ENCODE measurements at regions not wholly inside any gene's neighbourhood (a gene's known extent, or its start where the extent isn't known, plus 50 kb on each side); places are given as distances from the start of the nearest gene placed in this dataset.

DNA sequence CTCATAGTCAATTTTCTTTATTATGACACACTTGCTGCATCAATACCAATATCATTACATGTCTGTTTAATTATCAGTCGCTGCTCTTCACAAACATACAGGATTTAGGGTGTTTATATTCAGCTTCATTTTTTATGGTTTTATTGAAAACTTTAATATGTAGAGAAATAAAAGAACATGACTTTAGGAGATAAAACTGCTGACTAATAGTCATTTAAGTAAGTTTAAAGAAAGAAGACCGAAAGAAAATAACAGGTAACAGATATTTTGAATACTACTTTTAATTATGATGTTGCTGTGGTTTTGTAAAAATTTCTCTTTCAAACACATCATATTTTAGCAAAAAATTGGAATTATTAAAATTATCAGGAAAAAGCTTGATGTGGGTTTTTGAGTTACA is 685.1 kb upstream of the BRINP3 start:
- H3K23ac ChIP-seq (ENCODE audit: low read length in 2 of 2) = no peak overlapping the region
- H3K27me3 ChIP-seq (ENCODE audit: control insufficient read depth in 1 of 2, insufficient read depth in 1 of 2, low read length in 2 of 2) = no peaks in the 10 kb centered on the region
- no peak for DNase-seq
- H2AFZ ChIP-seq (ENCODE audit: low read depth, low read length) = no peak overlapping the region
- no peak overlapping the region for H3K14ac ChIP-seq (ENCODE audit: low read length in 2 of 2)
- H3K79me1 ChIP-seq (replicated peaks; ENCODE audit: low read length, poor library complexity, severe bottlenecking) = no peaks in the 10 kb centered on the region
- no peak overlapping the region for H3K4me2 ChIP-seq (ENCODE audit: low read length, poor library complexity, severe bottlenecking)
- H3K18ac ChIP-seq (ENCODE audit: low read depth in 1 of 2, low read length in 2 of 2) = no peak overlapping the region
- no peak overlapping the region for H4K8ac ChIP-seq (ENCODE audit: low read length)
- H3K9me3 ChIP-seq (ENCODE audit: control insufficient read depth, low read length) = peaks cover 3% of the 10 kb centered on the region
- no peak overlapping the region for H2BK12ac ChIP-seq (ENCODE audit: low read length in 2 of 2)
- WGBS = no CpG with 5 or more reads among the region's 2 CpGs
- no peak overlapping the region for H3K27ac ChIP-seq (ENCODE audit: low read length, poor library complexity, severe bottlenecking)
- H3K36me3 ChIP-seq (ENCODE audit: control insufficient read depth in 1 of 2, insufficient read depth in 2 of 2, low read depth in 1 of 2, low read length in 2 of 2) = no peaks in the 10 kb centered on the region
- no peak overlapping the region for H2BK5ac ChIP-seq (ENCODE audit: low read depth, low read length, poor library complexity, severe bottlenecking)
- no peak overlapping the region for H2AK5ac ChIP-seq (ENCODE audit: low read length, severe bottlenecking)
- no peaks in the 10 kb centered on the region for H3K4me1 ChIP-seq (ENCODE audit: control insufficient read depth, insufficient read depth, low read depth, low read length)
- H3K4me3 ChIP-seq (ENCODE audit: insufficient read depth in 1 of 2, low read depth in 1 of 2, low read length in 2 of 2) = no peak overlapping the region
- H3K9ac ChIP-seq (ENCODE audit: low read length) = no peak overlapping the region
- H3K4ac ChIP-seq (ENCODE audit: low read depth in 1 of 2, low read length in 2 of 2) = no peak overlapping the region
- H2BK15ac ChIP-seq (ENCODE audit: low read depth, poor library complexity, severe bottlenecking) = no peak overlapping the region
- no peak overlapping the region for H4K91ac ChIP-seq (ENCODE audit: low read length)
- no peak overlapping the region for H2BK120ac ChIP-seq (ENCODE audit: low read depth, low read length)

DNA sequence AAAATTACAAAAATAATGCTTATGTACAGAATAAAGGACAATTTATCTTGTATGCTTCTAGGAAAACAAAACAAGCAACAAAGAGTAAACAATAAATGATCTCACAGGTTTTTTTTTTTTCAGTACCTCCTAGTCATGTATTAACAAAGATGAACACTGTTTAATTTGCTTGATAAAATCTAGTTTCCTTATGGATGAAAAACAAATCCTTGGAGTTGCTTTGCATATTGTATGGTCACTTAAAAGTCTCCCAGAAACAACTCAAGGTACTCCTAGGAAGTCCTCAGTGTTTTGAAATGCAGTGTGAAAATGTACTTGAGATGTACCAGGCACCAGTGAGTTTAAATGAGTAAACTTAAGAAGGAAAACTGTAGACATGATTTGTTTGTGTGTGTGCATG is 686.0 kb upstream of the BRINP3 start:
- Histone ChIP-seq H3K4ac (ENCODE audit: low read depth in 1 of 2, low read length in 2 of 2) (no peak overlapping the region), H3K4me1 (ENCODE audit: control insufficient read depth, insufficient read depth, low read depth, low read length) (no peaks in the 10 kb centered on the region), H3K4me2 (ENCODE audit: low read length, poor library complexity, severe bottlenecking) (no peak overlapping the region), H3K18ac (ENCODE audit: low read depth in 1 of 2, low read length in 2 of 2) (no peak overlapping the region), H2BK5ac (ENCODE audit: low read depth, low read length, poor library complexity, severe bottlenecking) (no peak overlapping the region), H3K79me1 (replicated peaks; ENCODE audit: low read length, poor library complexity, severe bottlenecking) (no peaks in the 10 kb centered on the region), H3K9ac (ENCODE audit: low read length) (no peak overlapping the region), H2AK5ac (ENCODE audit: low read length, severe bottlenecking) (no peak overlapping the region), H2BK15ac (ENCODE audit: low read depth, poor library complexity, severe bottlenecking) (no peak overlapping the region), H3K23ac (ENCODE audit: low read length in 2 of 2) (no peak overlapping the region), H2AFZ (ENCODE audit: low read depth, low read length) (no peak overlapping the region), H3K27me3 (ENCODE audit: control insufficient read depth in 1 of 2, insufficient read depth in 1 of 2, low read length in 2 of 2) (no peaks in the 10 kb centered on the region), H3K27ac (ENCODE audit: low read length, poor library complexity, severe bottlenecking) (no peak overlapping the region), H3K14ac (ENCODE audit: low read length in 2 of 2) (no peak overlapping the region), H4K91ac (ENCODE audit: low read length) (no peak overlapping the region), H2BK120ac (ENCODE audit: low read depth, low read length) (no peak overlapping the region), H3K36me3 (ENCODE audit: control insufficient read depth in 1 of 2, insufficient read depth in 2 of 2, low read depth in 1 of 2, low read length in 2 of 2) (no peaks in the 10 kb centered on the region), H2BK12ac (ENCODE audit: low read length in 2 of 2) (no peak overlapping the region), H3K9me3 (ENCODE audit: control insufficient read depth, low read length) (peaks cover 3% of the 10 kb centered on the region), H3K4me3 (ENCODE audit: insufficient read depth in 1 of 2, low read depth in 1 of 2, low read length in 2 of 2) (no peak overlapping the region), H4K8ac (ENCODE audit: low read length) (no peak overlapping the region)
- no peak for DNase-seq

DNA sequence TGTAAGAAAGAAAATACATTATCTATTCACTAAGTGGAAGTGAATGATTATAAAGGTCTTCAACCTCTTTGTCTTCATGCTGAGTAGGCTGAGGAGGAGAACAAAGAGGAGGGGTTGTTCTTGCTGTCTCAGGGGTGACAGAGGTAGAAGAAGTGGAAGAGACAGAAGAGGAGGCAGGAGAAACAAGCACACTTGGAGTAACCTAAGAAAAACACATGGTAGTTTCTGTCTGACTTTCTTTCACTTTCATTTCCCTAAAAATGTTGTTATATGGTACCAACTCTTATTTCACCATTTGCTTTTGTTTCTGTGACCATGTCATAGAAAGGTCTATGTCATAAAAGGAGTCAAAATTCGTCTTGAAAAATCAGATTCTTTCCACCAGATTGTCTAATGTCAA is 696.6 kb upstream of the BRINP3 start:
- Histone ChIP-seq H3K23ac (ENCODE audit: low read length in 2 of 2) (no peak overlapping the region), H3K9ac (ENCODE audit: low read length) (no peak overlapping the region), H3K27me3 (ENCODE audit: control insufficient read depth in 1 of 2, insufficient read depth in 1 of 2, low read length in 2 of 2) (no peaks in the 10 kb centered on the region), H3K79me1 (replicated peaks; ENCODE audit: low read length, poor library complexity, severe bottlenecking) (no peaks in the 10 kb centered on the region), H4K8ac (ENCODE audit: low read length) (no peak overlapping the region), H3K4me2 (ENCODE audit: low read length, poor library complexity, severe bottlenecking) (peak overlapping the region; percentile 27), H3K14ac (ENCODE audit: low read length in 2 of 2) (no peak overlapping the region), H3K27ac (ENCODE audit: low read length, poor library complexity, severe bottlenecking) (peak overlapping the region; percentile 34), H3K36me3 (ENCODE audit: control insufficient read depth in 1 of 2, insufficient read depth in 2 of 2, low read depth in 1 of 2, low read length in 2 of 2) (no peaks in the 10 kb centered on the region), H2BK12ac (ENCODE audit: low read length in 2 of 2) (no peak overlapping the region), H2BK5ac (ENCODE audit: low read depth, low read length, poor library complexity, severe bottlenecking) (no peak overlapping the region), H3K4me1 (ENCODE audit: control insufficient read depth, insufficient read depth, low read depth, low read length) (no peaks in the 10 kb centered on the region), H2BK15ac (ENCODE audit: low read depth, poor library complexity, severe bottlenecking) (no peak overlapping the region), H3K18ac (ENCODE audit: low read depth in 1 of 2, low read length in 2 of 2) (no peak overlapping the region), H3K4me3 (ENCODE audit: insufficient read depth in 1 of 2, low read depth in 1 of 2, low read length in 2 of 2) (no peak overlapping the region), H2BK120ac (ENCODE audit: low read depth, low read length) (no peak overlapping the region), H2AFZ (ENCODE audit: low read depth, low read length) (no peak overlapping the region), H2AK5ac (ENCODE audit: low read length, severe bottlenecking) (no peak overlapping the region), H3K9me3 (ENCODE audit: control insufficient read depth, low read length) (no peaks in the 10 kb centered on the region), H4K91ac (ENCODE audit: low read length) (no peak overlapping the region), H3K4ac (ENCODE audit: low read depth in 1 of 2, low read length in 2 of 2) (no peak overlapping the region)
- no peak for DNase-seq
- WGBS = 29% methylated on average over 1 of the region's 1 CpG

DNA sequence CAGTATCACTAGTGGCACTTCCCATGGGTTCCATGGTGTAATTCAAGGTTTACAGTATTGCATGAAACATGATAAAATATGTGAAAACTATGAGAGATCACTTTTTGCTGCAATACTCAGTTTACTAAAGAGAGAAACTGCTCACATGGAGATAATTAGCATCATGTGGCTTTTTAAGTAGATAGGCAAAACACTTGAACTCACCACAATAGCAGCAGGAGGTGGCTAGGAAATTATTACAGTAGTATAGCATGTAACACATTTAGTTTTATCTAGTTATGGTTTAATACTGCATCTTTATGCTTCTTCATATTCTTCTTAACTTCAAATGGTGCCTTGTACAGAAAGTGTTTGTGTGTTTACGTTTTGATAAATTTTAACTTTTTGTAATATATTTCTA is 698.5 kb upstream of the BRINP3 start:
- Histone ChIP-seq H3K4me1 (ENCODE audit: control insufficient read depth, insufficient read depth, low read depth, low read length) (no peaks in the 10 kb centered on the region), H3K27ac (ENCODE audit: low read length, poor library complexity, severe bottlenecking) (no peak overlapping the region), H3K14ac (ENCODE audit: low read length in 2 of 2) (no peak overlapping the region), H3K9me3 (ENCODE audit: control insufficient read depth, low read length) (no peaks in the 10 kb centered on the region), H2BK120ac (ENCODE audit: low read depth, low read length) (no peak overlapping the region), H3K4me2 (ENCODE audit: low read length, poor library complexity, severe bottlenecking) (no peak overlapping the region), H2BK15ac (ENCODE audit: low read depth, poor library complexity, severe bottlenecking) (no peak overlapping the region), H3K36me3 (ENCODE audit: control insufficient read depth in 1 of 2, insufficient read depth in 2 of 2, low read depth in 1 of 2, low read length in 2 of 2) (no peaks in the 10 kb centered on the region), H2BK12ac (ENCODE audit: low read length in 2 of 2) (no peak overlapping the region), H3K27me3 (ENCODE audit: control insufficient read depth in 1 of 2, insufficient read depth in 1 of 2, low read length in 2 of 2) (no peaks in the 10 kb centered on the region), H4K91ac (ENCODE audit: low read length) (no peak overlapping the region), H3K4ac (ENCODE audit: low read depth in 1 of 2, low read length in 2 of 2) (no peak overlapping the region), H3K18ac (ENCODE audit: low read depth in 1 of 2, low read length in 2 of 2) (no peak overlapping the region), H4K8ac (ENCODE audit: low read length) (no peak overlapping the region), H2AFZ (ENCODE audit: low read depth, low read length) (no peak overlapping the region), H2BK5ac (ENCODE audit: low read depth, low read length, poor library complexity, severe bottlenecking) (no peak overlapping the region), H3K23ac (ENCODE audit: low read length in 2 of 2) (no peak overlapping the region), H2AK5ac (ENCODE audit: low read length, severe bottlenecking) (no peak overlapping the region), H3K9ac (ENCODE audit: low read length) (no peak overlapping the region), H3K4me3 (ENCODE audit: insufficient read depth in 1 of 2, low read depth in 1 of 2, low read length in 2 of 2) (no peak overlapping the region), H3K79me1 (replicated peaks; ENCODE audit: low read length, poor library complexity, severe bottlenecking) (no peaks in the 10 kb centered on the region)
- no CpG with 5 or more reads among the region's 1 CpG for WGBS
- DNase-seq = no peak

Measured in mesenchymal stem cell (in vitro differentiated cells and primary cell).